LNCAP (cell line): ENCODE measurements at regions not wholly inside any gene's neighbourhood (a gene's known extent, or its start where the extent isn't known, plus 50 kb on each side); places are given as distances from the start of the nearest gene placed in this dataset.

Experiments used
- TF ChIP-seq, protein P1 (sequence below): fragments of 450-650 bp; IDR thresholded peaks from 2 replicates; pipeline ENCODE4 v1.5.1; 2017; ENCODE audit warnings: mild to moderate bottlenecking

DNA sequence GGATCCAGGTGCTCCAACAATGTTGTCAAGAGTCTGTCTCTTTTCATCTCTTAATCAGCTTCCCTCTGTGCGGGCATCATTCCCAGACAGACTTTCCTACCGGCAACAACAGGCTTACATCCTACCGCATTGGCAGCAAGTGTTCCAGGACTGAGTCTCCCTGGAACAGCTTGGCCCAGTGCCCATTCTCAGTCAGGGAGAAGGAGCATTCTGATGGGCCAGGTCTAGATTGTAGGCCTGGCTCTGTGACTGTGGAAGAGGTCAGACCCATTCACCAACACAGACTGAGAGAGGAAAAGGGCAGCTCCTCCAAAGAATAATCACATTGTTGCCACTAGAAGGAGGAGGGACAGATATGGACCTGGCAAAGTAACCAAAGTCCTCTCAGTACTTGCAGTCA is 68.1 kb upstream of the TMEM132E start:
- TF ChIP-seq, protein P1, sequence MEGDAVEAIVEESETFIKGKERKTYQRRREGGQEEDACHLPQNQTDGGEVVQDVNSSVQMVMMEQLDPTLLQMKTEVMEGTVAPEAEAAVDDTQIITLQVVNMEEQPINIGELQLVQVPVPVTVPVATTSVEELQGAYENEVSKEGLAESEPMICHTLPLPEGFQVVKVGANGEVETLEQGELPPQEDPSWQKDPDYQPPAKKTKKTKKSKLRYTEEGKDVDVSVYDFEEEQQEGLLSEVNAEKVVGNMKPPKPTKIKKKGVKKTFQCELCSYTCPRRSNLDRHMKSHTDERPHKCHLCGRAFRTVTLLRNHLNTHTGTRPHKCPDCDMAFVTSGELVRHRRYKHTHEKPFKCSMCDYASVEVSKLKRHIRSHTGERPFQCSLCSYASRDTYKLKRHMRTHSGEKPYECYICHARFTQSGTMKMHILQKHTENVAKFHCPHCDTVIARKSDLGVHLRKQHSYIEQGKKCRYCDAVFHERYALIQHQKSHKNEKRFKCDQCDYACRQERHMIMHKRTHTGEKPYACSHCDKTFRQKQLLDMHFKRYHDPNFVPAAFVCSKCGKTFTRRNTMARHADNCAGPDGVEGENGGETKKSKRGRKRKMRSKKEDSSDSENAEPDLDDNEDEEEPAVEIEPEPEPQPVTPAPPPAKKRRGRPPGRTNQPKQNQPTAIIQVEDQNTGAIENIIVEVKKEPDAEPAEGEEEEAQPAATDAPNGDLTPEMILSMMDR: no peak

DNA sequence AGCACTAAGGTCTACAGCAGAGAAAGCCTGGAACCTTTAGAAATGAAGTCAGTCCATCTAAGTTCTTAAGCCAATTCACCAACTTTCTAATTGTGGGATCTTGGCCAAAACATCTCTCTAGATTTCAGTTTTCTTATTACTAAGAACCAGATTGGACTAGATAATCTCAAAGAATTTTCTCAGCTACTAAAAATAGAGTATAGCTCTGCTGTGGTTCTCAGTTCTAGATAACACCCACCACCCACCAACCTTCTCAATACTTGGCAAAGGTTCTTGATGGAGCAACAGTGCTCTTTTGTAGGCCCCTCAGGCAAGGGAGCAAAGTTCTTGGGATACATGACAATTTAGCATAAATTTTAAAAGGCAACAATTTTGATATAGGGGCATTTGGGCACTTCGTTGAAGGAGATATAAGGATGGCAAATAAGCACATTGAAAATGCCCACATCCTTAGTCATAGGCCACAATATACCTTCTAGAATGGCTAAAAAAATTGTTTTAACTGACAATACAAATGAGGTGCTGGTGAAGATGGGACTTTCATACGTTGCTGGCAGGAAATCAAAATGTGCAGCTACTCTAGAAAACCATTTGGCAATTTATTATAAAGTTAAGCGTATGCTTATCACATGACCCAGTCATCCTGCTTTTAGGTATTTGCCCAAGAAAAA is 74.4 kb upstream of the TMEM132E start:
- TF ChIP-seq, protein P1: no peak

DNA sequence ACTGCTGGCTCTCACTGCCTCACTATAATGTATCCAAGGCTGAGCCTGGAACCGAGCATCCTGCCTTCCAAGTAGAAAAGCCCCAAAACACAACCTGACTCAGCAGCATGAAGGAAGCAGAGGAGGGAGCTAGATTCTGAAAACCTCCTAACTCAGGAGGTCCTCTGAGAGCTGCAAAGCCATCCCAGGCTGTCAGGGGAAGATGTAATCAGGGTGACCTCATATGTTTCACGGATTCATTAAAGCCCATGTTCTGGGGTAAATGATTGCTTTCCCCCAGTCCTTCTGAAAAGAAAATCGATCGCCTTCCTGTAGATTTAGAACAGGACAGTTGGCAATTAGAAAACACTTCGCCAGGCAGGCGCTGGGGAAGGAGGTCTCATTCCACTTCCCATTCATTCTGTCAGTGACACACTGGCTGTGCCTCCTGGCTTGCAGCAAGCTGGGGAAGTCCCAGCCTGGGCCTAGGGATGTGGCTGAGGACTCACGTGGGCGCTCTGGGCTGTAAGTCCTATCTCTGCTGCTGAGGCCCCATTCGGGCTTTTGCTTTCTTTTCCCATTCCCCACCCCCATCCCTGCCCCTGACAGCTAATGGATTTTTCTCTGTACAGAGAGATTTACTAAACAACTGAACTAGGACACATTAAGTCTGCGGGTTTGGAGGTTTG is 75.7 kb upstream of the TMEM132E start:
- TF ChIP-seq, protein P1: no peak

DNA sequence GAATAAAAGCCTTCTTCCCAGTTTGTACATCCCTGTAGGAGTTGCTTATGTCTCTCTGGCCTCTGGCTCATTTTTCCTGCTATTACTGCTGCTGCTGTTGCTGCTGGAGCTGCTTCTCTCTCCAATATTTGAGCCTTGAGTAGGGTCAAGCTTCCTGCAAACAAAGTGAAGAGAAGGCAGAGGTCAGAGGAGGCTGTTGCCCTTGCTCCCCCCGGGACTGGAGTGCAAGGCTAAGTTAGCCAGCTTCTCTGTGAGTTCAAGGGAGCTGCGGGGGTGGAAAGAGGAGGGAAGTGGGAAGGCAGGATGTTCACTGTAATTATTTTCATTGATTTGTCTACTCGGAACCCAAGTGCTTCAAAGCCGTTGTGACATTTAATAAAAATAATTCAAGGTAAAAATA is 77.0 kb upstream of the TMEM132E start:
- TF ChIP-seq, protein P1: no peak

DNA sequence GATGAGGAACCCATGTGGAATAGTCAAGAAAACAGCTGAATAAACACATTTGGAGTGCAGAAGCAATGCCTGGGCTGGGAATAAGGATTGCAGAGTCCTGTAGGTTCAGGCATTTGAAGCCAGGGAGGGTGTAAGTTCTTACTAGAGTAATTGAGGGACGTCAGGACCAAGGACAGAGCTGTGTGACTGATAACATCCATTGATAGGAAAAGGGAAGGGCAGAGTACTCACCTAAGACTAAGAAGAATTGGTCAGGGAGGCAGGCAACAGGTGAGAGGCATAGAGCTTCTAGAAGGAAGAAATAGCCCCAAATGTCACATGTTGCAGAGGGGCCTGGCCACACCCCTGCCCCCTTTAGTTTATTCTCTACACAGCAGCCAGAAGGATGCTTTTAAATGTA is 79.8 kb upstream of the TMEM132E start:
- TF ChIP-seq, protein P1: no peak

DNA sequence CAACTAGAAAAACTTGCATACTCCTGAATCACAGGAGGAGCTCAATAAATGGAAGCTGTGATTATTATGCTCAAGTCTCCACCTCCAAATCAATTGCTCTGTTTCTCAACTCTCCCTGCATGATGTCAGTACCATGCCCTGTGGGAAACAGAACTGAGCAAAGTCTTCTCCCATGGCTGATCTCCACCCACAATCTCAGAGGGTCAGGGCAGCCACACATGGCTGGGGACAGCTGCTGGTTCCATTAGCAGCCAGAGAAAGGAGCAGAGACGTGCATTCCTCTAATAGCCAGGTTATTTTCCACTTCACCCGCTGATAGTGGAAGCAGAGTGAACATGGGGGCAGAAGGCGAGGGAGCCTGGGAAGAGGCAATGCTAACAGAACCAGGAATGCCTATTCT is 85.5 kb upstream of the TMEM132E start:
- TF ChIP-seq, protein P1: no peak

DNA sequence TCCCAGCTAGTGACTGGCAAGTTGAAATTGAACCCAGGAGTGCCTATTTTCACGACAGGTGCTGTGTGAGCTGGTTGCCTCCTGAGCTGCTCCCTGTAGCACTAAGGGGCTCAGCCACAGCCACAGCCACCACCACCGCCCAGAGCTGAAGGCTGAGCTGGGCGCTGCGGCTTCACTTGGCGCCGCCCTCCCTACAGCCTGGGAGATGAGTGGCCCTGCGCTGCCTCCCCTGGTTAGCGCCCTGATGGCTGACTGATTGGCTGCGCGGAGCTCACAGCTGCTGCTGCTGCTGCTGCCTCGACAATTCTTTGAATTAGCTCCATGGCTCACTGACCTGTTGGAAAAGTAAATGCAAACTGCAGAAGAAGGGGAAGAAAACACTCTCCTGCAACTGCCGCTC is 91.8 kb upstream of the TMEM132E start:
- TF ChIP-seq, protein P1: no peak
